ENCODE measurements at regions not wholly inside any gene's neighbourhood (a gene's known extent, or its start where the extent isn't known, plus 50 kb on each side); places are given as distances from the start of the nearest gene placed in this dataset.

DNA sequence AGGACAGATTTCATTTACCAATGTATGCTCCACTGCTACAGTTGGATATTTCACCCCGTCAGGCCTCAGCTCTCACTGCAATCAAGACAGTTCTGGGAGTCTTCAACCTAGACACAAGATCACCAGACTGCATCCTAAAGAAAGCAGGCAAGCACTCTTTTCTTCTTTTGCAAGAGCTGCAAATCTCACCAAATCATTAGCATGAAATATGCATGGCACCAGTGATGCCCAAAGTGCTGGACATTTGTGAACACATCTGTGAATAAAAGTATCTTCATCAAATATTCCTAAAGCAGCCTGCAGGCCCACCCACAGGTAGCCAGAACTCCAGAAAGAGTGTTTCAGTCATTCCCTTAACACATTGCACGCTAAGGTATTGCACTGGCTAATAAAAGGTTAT, 87.5 kb downstream of the RBM43 start:
- DNase-seq (ENCODE audit: low spot score) (no peak), ATAC-seq (no peak)
- peaks cover 42% of the 10 kb centered on the region for H3K4me1 Mint-ChIP-seq
- no peaks in the 10 kb centered on the region; the same call in 1 of the 2 replicates for H3K27me3 Mint-ChIP-seq (ENCODE audit: low read depth)
- CTCF ChIA-PET: no interaction called here
- H3K27ac Mint-ChIP-seq: no peak overlapping the region
- no peak overlapping the region for H3K4me3 Mint-ChIP-seq
- H3K36me3 Mint-ChIP-seq: no peaks in the 10 kb centered on the region
- TF ChIP-seq TEAD1 (CRISPR knock-in tag; IDR thresholded peaks at IDR 0.05): no peak
- TF ChIP-seq, protein P1, sequence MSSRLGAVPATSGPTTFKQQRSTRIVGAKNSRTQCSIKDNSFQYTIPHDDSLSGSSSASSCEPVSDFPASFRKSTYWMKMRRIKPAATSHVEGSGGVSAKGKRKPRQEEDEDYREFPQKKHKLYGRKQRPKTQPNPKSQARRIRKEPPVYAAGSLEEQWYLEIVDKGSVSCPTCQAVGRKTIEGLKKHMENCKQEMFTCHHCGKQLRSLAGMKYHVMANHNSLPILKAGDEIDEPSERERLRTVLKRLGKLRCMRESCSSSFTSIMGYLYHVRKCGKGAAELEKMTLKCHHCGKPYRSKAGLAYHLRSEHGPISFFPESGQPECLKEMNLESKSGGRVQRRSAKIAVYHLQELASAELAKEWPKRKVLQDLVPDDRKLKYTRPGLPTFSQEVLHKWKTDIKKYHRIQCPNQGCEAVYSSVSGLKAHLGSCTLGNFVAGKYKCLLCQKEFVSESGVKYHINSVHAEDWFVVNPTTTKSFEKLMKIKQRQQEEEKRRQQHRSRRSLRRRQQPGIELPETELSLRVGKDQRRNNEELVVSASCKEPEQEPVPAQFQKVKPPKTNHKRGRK (CRISPR knock-in tag; IDR thresholded peaks at IDR 0.05; ENCODE audit: borderline replicate concordance): no peak
- POLR2A ChIA-PET: no interaction called here
- no peaks in the 10 kb centered on the region for H3K9me3 Mint-ChIP-seq

DNA sequence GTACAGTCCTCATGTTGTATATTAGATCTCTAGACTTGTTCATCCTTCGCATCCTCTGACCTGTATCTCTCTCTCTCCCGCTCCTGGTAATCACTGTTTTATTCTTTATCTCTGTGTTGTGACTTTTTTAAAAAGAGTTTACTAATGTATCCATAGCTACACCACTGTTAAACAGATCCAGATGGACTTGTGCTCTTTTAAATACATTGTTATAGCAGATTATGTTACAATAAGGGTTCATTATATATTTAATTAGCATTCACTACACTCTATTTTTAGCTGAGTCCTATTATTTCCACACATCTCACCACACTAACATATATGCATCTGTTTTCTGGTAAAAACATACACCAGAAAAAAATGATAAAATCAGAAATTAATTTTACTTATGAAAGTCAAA, 90.5 kb downstream of the RBM43 start:
- no peak for ATAC-seq
- Mint-ChIP-seq H3K9me3 (peaks cover 9% of the 10 kb centered on the region), H3K4me1 (peaks cover 18% of the 10 kb centered on the region), H3K27ac (no peak overlapping the region), H3K36me3 (no peaks in the 10 kb centered on the region), H3K27me3 (ENCODE audit: low read depth) (peaks cover 4% of the 10 kb centered on the region; the same call in 1 of the 2 replicates), H3K4me3 (no peak overlapping the region)
- ChIA-PET POLR2A (no interaction called here), CTCF (no interaction called here)
- no peak for DNase-seq (ENCODE audit: low spot score)
- TF ChIP-seq NFATC4 (CRISPR knock-in tag; IDR thresholded peaks at IDR 0.05) (no peak), EMX1 (CRISPR knock-in tag; IDR thresholded peaks at IDR 0.05) (no peak), ZNF396 (CRISPR knock-in tag; IDR thresholded peaks at IDR 0.05; ENCODE audit: borderline replicate concordance) (no peak), SP1 (CRISPR knock-in tag; conservative IDR thresholded peaks at IDR 0.05) (no peak), ELF4 (CRISPR knock-in tag; IDR thresholded peaks at IDR 0.05; ENCODE audit: low read depth) (no peak), ZNF671 (CRISPR knock-in tag; IDR thresholded peaks at IDR 0.05) (no peak), ZNF263 (CRISPR knock-in tag; IDR thresholded peaks at IDR 0.05; ENCODE audit: low read depth) (no peak), FOXK1 (CRISPR knock-in tag; IDR thresholded peaks at IDR 0.05) (no peak), SMAD3 (CRISPR knock-in tag; IDR thresholded peaks at IDR 0.05; ENCODE audit: borderline replicate concordance) (no peak), SOX15 (CRISPR knock-in tag; IDR thresholded peaks at IDR 0.05) (no peak), TEAD1 (CRISPR knock-in tag; IDR thresholded peaks at IDR 0.05) (no peak), GABPB1 (CRISPR knock-in tag; IDR thresholded peaks at IDR 0.05) (no peak), TP53 (CRISPR knock-in tag; IDR thresholded peaks at IDR 0.05) (no peak), HMGA2 (CRISPR knock-in tag; IDR thresholded peaks at IDR 0.05) (no peak)
- TF ChIP-seq, protein P2, sequence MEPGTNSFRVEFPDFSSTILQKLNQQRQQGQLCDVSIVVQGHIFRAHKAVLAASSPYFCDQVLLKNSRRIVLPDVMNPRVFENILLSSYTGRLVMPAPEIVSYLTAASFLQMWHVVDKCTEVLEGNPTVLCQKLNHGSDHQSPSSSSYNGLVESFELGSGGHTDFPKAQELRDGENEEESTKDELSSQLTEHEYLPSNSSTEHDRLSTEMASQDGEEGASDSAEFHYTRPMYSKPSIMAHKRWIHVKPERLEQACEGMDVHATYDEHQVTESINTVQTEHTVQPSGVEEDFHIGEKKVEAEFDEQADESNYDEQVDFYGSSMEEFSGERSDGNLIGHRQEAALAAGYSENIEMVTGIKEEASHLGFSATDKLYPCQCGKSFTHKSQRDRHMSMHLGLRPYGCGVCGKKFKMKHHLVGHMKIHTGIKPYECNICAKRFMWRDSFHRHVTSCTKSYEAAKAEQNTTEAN (CRISPR knock-in tag; IDR thresholded peaks at IDR 0.05): no peak
- TF ChIP-seq, protein P3, sequence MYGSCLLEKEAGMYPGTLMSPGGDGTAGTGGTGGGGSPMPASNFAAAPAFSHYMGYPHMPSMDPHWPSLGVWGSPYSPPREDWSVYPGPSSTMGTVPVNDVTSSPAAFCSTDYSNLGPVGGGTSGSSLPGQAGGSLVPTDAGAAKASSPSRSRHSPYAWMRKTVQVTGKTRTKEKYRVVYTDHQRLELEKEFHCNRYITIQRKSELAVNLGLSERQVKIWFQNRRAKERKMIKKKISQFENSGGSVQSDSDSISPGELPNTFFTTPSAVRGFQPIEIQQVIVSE (CRISPR knock-in tag; IDR thresholded peaks at IDR 0.05; ENCODE audit: borderline replicate concordance): no peak
- TF ChIP-seq, protein P4, sequence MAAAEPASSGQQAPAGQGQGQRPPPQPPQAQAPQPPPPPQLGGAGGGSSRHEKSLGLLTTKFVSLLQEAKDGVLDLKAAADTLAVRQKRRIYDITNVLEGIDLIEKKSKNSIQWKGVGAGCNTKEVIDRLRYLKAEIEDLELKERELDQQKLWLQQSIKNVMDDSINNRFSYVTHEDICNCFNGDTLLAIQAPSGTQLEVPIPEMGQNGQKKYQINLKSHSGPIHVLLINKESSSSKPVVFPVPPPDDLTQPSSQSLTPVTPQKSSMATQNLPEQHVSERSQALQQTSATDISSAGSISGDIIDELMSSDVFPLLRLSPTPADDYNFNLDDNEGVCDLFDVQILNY (CRISPR knock-in tag; IDR thresholded peaks at IDR 0.05): no peak
- TF ChIP-seq, protein P5, sequence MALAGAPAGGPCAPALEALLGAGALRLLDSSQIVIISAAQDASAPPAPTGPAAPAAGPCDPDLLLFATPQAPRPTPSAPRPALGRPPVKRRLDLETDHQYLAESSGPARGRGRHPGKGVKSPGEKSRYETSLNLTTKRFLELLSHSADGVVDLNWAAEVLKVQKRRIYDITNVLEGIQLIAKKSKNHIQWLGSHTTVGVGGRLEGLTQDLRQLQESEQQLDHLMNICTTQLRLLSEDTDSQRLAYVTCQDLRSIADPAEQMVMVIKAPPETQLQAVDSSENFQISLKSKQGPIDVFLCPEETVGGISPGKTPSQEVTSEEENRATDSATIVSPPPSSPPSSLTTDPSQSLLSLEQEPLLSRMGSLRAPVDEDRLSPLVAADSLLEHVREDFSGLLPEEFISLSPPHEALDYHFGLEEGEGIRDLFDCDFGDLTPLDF (CRISPR knock-in tag; IDR thresholded peaks at IDR 0.05): no peak
- TF ChIP-seq, protein P6, sequence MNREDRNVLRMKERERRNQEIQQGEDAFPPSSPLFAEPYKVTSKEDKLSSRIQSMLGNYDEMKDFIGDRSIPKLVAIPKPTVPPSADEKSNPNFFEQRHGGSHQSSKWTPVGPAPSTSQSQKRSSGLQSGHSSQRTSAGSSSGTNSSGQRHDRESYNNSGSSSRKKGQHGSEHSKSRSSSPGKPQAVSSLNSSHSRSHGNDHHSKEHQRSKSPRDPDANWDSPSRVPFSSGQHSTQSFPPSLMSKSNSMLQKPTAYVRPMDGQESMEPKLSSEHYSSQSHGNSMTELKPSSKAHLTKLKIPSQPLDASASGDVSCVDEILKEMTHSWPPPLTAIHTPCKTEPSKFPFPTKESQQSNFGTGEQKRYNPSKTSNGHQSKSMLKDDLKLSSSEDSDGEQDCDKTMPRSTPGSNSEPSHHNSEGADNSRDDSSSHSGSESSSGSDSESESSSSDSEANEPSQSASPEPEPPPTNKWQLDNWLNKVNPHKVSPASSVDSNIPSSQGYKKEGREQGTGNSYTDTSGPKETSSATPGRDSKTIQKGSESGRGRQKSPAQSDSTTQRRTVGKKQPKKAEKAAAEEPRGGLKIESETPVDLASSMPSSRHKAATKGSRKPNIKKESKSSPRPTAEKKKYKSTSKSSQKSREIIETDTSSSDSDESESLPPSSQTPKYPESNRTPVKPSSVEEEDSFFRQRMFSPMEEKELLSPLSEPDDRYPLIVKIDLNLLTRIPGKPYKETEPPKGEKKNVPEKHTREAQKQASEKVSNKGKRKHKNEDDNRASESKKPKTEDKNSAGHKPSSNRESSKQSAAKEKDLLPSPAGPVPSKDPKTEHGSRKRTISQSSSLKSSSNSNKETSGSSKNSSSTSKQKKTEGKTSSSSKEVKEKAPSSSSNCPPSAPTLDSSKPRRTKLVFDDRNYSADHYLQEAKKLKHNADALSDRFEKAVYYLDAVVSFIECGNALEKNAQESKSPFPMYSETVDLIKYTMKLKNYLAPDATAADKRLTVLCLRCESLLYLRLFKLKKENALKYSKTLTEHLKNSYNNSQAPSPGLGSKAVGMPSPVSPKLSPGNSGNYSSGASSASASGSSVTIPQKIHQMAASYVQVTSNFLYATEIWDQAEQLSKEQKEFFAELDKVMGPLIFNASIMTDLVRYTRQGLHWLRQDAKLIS (CRISPR knock-in tag; IDR thresholded peaks at IDR 0.05; ENCODE audit: borderline replicate concordance): no peak
- TF ChIP-seq, protein P7, sequence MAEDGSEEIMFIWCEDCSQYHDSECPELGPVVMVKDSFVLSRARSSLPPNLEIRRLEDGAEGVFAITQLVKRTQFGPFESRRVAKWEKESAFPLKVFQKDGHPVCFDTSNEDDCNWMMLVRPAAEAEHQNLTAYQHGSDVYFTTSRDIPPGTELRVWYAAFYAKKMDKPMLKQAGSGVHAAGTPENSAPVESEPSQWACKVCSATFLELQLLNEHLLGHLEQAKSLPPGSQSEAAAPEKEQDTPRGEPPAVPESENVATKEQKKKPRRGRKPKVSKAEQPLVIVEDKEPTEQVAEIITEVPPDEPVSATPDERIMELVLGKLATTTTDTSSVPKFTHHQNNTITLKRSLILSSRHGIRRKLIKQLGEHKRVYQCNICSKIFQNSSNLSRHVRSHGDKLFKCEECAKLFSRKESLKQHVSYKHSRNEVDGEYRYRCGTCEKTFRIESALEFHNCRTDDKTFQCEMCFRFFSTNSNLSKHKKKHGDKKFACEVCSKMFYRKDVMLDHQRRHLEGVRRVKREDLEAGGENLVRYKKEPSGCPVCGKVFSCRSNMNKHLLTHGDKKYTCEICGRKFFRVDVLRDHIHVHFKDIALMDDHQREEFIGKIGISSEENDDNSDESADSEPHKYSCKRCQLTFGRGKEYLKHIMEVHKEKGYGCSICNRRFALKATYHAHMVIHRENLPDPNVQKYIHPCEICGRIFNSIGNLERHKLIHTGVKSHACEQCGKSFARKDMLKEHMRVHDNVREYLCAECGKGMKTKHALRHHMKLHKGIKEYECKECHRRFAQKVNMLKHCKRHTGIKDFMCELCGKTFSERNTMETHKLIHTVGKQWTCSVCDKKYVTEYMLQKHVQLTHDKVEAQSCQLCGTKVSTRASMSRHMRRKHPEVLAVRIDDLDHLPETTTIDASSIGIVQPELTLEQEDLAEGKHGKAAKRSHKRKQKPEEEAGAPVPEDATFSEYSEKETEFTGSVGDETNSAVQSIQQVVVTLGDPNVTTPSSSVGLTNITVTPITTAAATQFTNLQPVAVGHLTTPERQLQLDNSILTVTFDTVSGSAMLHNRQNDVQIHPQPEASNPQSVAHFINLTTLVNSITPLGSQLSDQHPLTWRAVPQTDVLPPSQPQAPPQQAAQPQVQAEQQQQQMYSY (CRISPR knock-in tag; IDR thresholded peaks at IDR 0.05): no peak

Data from WTC11 (cell line).